Endothelial cell of umbilical vein (primary cell): ENCODE measurements at regions not wholly inside any gene's neighbourhood (a gene's known extent, or its start where the extent isn't known, plus 50 kb on each side); places are given as distances from the start of the nearest gene placed in this dataset.

ENCODE experiments used
- POLR2AphosphoS5 ChIP-seq: IDR thresholded peaks from 2 replicates; pipeline ENCODE4 v1.6.1; 2012; ENCODE audit warnings: low read depth, mild to moderate bottlenecking, control low read depth, low read length, moderate library complexity; ENCODE audit not compliant: insufficient read depth
- TF ChIP-seq, protein P1 (sequence below), 2 donors: IDR thresholded peaks; 1 replicate in 1 of 2; 2 replicates in 1 of 2; pipeline ENCODE4 v1.5.1; 2011; ENCODE audit warnings: low read length in 2 of 2, mild to moderate bottlenecking in 2 of 2, moderate library complexity in 2 of 2, control low read depth in 1 of 2, inconsistent platforms in 1 of 2, low read depth in 1 of 2; ENCODE audit not compliant: insufficient read depth in 1 of 2; ENCODE audit errors: extremely low read depth in 1 of 2

DNA sequence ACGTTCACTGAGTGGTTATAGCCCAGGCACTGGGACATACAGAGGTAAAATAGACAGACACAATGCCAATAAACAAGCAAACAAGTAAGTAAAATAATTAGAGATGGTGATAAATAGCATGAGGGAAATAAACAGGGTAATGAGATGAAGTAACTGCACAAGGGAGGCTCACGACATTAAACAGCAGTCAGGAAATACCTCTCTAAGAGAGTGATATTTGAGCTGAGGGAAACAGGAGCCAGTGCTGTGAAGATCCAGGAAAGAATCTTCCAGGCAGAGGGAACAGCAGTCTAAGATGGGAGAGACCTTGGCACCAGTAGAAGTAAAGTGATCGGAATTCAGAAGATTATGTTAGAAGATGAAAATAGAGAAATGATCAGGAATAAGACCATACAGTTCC lies 279.4 kb downstream of the HINT1 start:
- no peak for TF ChIP-seq POLR2AphosphoS5
- TF ChIP-seq, protein P1, sequence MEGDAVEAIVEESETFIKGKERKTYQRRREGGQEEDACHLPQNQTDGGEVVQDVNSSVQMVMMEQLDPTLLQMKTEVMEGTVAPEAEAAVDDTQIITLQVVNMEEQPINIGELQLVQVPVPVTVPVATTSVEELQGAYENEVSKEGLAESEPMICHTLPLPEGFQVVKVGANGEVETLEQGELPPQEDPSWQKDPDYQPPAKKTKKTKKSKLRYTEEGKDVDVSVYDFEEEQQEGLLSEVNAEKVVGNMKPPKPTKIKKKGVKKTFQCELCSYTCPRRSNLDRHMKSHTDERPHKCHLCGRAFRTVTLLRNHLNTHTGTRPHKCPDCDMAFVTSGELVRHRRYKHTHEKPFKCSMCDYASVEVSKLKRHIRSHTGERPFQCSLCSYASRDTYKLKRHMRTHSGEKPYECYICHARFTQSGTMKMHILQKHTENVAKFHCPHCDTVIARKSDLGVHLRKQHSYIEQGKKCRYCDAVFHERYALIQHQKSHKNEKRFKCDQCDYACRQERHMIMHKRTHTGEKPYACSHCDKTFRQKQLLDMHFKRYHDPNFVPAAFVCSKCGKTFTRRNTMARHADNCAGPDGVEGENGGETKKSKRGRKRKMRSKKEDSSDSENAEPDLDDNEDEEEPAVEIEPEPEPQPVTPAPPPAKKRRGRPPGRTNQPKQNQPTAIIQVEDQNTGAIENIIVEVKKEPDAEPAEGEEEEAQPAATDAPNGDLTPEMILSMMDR (IDR thresholded peaks at IDR 0.05; ENCODE audit: extremely low read depth in 1 of 2, insufficient read depth in 1 of 2, low read depth in 1 of 2, low read length in 2 of 2), result no peak
